Right lobe of liver (tissue), 6 donors: ENCODE measurements at regions not wholly inside any gene's neighbourhood (a gene's known extent, or its start where the extent isn't known, plus 50 kb on each side); places are given as distances from the start of the nearest gene placed in this dataset.

Experiments
- ATAC-seq, 4 donors: fragments of 200-7000 bp; cut with Tn5 transposase; one replicate each; pipeline ENCODE4 v1.9.1; 2020; ENCODE audit warnings: mild to moderate bottlenecking in 4 of 4, moderate library complexity in 4 of 4
- DNase-seq, 3 donors: peaks; one replicate each; pipeline ENCODE4 v3.0.0-alpha.2; 2020
- H3K27ac ChIP-seq, 3 donors: fragments of 200-600 bp; one replicate each; pipeline ENCODE4 v1.8.0; 2022
- H3K27me3 ChIP-seq, 2 donors: fragments of 200-600 bp; one replicate each; pipeline ENCODE4 v1.8.0; 2022
- H3K36me3 ChIP-seq, 4 donors: fragments of 200-600 bp; sonication (generic) in 1 of 4; one replicate each; pipeline versions ENCODE4 v1.5.1 to v1.8.0; 2017 to 2022; ENCODE audit warnings: control low read depth in 1 of 4
- H3K4me1 ChIP-seq, 4 donors: fragments of 200-600 bp; sonication (generic) in 1 of 4; one replicate each; pipeline versions ENCODE4 v1.5.1 to v1.8.0; 2017 to 2022; ENCODE audit warnings: control low read depth in 1 of 4
- H3K4me3 ChIP-seq, 3 donors: fragments of 200-600 bp; one replicate each; pipeline ENCODE4 v1.8.0; 2022
- H3K9me3 ChIP-seq, 4 donors: fragments of 200-600 bp; sonication (generic) in 1 of 4; one replicate each; pipeline versions ENCODE4 v1.5.1 to v1.8.0; 2017 to 2022; ENCODE audit warnings: control low read depth in 1 of 4
- CTCF ChIP-seq, 4 donors: fragments of 200-600 bp in 3 of 4; fragments of 450-650 bp in 1 of 4; IDR thresholded peaks; one replicate each; pipeline versions ENCODE4 v1.5.1 to v1.8.0; 2016 to 2022; ENCODE audit warnings: antibody characterized with exemption in 4 of 4, mild to moderate bottlenecking in 2 of 4
- POLR2A ChIP-seq: fragments of 450-650 bp; IDR thresholded peaks from one replicate; pipeline ENCODE4 v1.6.1; 2017; ENCODE audit warnings: antibody characterized with exemption, mild to moderate bottlenecking
- whole genome bisulfite sequencing: methylation state at CpG from one replicate; pipeline ENCODE4 v1.1.6; 2018; ENCODE audit warnings: low coverage, low lambda C conversion rate; ENCODE audit not compliant: insufficient coverage; ENCODE audit errors: missing lambda C conversion rate; 5-methylcytosine and 5-hydroxymethylcytosine counted together
- intact Hi-C, 2 donors: fragments of 100-400 bp; cut with DNase I; formaldehyde crosslinking; loops; one replicate each; pipeline versions ENCODE4 v1.11.2 to v1.14.1; 2022
- donor health status: DM: no; HTN: yes; CAD: no.
- donor health status: DM: no; HTN: no; CAD: no.
- donor health status: DM: no; HTN: no; CAD: no.
- donor health status: DM: no; HTN: yes; CAD: no.
- donor health status: DM: no; HTN: yes; CAD: no.

GRCh38 chr1:113265196-113265595, 125.1 kb upstream of the MAGI3 start:
- H3K36me3 ChIP-seq = no peaks in the 10 kb centered on the region
- TF ChIP-seq POLR2A (no peak), CTCF (IDR thresholded peaks at IDR 0.05) (no peak)
- intact Hi-C loops = no loop called here
- DNase-seq (no peak), ATAC-seq (no peak)
- H3K27ac ChIP-seq = no peak overlapping the region
- no peak overlapping the region for H3K4me3 ChIP-seq
- WGBS = 59% methylated on average over 2 of the region's 2 CpGs
- H3K27me3 ChIP-seq = no peaks in the 10 kb centered on the region
- no peaks in the 10 kb centered on the region for H3K9me3 ChIP-seq
- no peaks in the 10 kb centered on the region for H3K4me1 ChIP-seq

- Histone ChIP-seq H3K27me3 (no peaks in the 10 kb centered on the region), H3K4me3 (no peak overlapping the region), H3K9me3 (no peaks in the 10 kb centered on the region), H3K4me1 (no peaks in the 10 kb centered on the region), H3K27ac (no peak overlapping the region), H3K36me3 (no peaks in the 10 kb centered on the region)
- ATAC-seq = no peak
- TF ChIP-seq POLR2A (no peak), CTCF (IDR thresholded peaks at IDR 0.05) (no peak)
- intact Hi-C loops = no loop called here
- no peak for DNase-seq
- 84% methylated on average over 6 of the region's 6 CpGs for WGBS
Measured at GRCh38 chr1:113266788-113267187, 123.5 kb upstream of the MAGI3 start.

- intact Hi-C loops = no loop called here
- no peak for ATAC-seq
- DNase-seq = no peak
- Histone ChIP-seq H3K9me3 (no peaks in the 10 kb centered on the region), H3K4me3 (no peak overlapping the region), H3K27ac (no peak overlapping the region), H3K4me1 (no peaks in the 10 kb centered on the region), H3K27me3 (no peaks in the 10 kb centered on the region), H3K36me3 (no peaks in the 10 kb centered on the region)
- WGBS = 70% methylated on average over 6 of the region's 6 CpGs
- TF ChIP-seq CTCF (IDR thresholded peaks at IDR 0.05) = no peak
- TF ChIP-seq POLR2A = no peak
Measured at GRCh38 chr1:113269168-113269963, 120.9 kb upstream of the MAGI3 start.

- WGBS = 59% methylated on average over 3 of the region's 4 CpGs
- Histone ChIP-seq H3K4me1 (no peaks in the 10 kb centered on the region), H3K9me3 (no peaks in the 10 kb centered on the region), H3K36me3 (no peaks in the 10 kb centered on the region), H3K27ac (no peak overlapping the region), H3K4me3 (no peak overlapping the region), H3K27me3 (no peaks in the 10 kb centered on the region)
- no peak for ATAC-seq
- no peak for DNase-seq
- intact Hi-C loops = no loop called here
- TF ChIP-seq CTCF (IDR thresholded peaks at IDR 0.05) (no peak), POLR2A (no peak)
Measured at GRCh38 chr1:113271039-113271438, 119.3 kb upstream of the MAGI3 start.
